GM19463 (cell line): ENCODE measurements at regions not wholly inside any gene's neighbourhood (a gene's known extent, or its start where the extent isn't known, plus 50 kb on each side); places are given as distances from the start of the nearest gene placed in this dataset.
"Not testable (repeated sequence)": the region's sequence is repeated elsewhere in the genome, so short reads cannot be mapped to it uniquely, and the experiment has no call there.

Experiments used
- ATAC-seq: cut with Tn5 transposase; IDR thresholded peaks from one replicate; pipeline ENCODE4 v1.9.1; 2021; ENCODE audit warnings: mild to moderate bottlenecking, moderate library complexity; ENCODE audit not compliant: unreplicated experiment

- ATAC-seq: no peak
These were observed 711.1 kb upstream of the SEMA3D start for GRCh38 chr7:85897967-85898366.

GRCh38 chr7:85896531-85896930 lies 709.7 kb upstream of the SEMA3D start:
- ATAC-seq: no peak

DNA sequence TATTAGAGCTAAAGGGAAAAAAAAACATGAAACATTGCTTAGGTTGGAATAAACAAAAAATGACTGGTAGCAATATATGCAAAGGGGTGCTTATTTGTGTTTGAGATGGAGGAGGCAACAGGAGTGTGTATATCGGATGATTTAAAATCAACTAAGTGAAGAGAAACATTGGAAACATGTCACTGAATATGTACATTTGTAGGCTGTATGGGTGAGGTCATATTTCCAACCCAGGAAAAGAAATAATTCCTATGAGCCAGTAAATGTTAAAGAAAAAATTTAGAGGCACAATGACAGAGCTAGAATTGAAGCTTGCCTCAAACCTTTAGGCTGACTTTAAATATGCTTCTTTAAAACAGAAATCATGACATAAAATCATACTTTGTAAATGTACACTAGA lies 709.0 kb upstream of the SEMA3D start:
- no peak for ATAC-seq

DNA sequence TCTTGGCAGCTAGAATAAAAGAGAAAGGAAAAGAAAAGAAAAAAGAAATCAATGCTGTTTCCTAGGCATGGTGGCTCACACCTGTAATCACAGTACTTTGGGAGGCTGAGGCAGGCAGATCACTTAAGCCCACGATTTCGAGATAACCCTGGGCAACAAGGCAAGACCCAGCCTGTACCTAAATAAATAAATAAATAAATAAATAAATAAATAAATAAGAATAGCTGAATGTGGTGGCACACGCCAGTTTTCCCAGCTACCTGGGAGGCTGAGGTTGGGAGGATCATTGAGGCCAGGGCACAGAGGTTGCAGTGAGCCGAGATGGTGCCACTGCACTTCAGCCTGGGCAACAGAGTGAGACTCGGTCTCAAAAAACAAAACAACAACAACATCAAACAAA lies 705.0 kb upstream of the SEMA3D start:
- not testable (repeated sequence) for ATAC-seq

- ATAC-seq: peak; percentile 73
These were observed 703.5 kb upstream of the SEMA3D start for GRCh38 chr7:85890244-85890811.

GRCh38 chr7:85887133-85887532 lies 700.3 kb upstream of the SEMA3D start:
- no peak for ATAC-seq

- ATAC-seq: no peak
These were observed 695.5 kb upstream of the SEMA3D start for GRCh38 chr7:85882335-85882734.

GRCh38 chr7:85875398-85875797 lies 688.5 kb upstream of the SEMA3D start:
- ATAC-seq: no peak

GRCh38 chr7:85866540-85866939 lies 679.7 kb upstream of the SEMA3D start:
- ATAC-seq: no peak

DNA sequence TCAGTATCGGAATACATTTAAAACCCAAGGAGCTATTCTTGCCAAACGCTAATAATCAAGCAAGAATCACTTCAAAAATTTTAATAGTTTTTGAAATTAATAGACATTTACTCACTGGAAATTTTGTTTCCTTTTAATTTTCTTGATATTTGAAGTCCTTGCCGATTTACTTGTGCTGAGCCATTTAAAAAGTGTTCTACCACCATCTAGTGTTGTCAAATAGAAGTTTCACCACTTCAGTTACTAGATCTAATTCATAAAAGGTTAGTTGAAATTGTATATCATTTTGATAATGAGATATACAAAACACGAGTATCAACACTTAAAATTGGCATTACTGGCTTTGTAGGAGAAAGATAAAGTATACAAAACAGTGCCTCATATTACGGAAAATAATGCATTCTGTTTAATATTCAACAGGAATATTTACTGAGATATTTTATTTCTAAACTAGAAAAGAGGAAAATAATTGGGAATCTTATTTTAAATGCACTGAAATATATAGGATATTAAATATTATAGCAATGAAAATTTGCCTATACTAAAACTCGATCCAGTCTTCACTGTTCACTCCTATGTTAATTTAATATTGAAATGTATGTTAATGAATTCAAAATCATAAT lies 664.8 kb upstream of the SEMA3D start:
- ATAC-seq: no peak

DNA sequence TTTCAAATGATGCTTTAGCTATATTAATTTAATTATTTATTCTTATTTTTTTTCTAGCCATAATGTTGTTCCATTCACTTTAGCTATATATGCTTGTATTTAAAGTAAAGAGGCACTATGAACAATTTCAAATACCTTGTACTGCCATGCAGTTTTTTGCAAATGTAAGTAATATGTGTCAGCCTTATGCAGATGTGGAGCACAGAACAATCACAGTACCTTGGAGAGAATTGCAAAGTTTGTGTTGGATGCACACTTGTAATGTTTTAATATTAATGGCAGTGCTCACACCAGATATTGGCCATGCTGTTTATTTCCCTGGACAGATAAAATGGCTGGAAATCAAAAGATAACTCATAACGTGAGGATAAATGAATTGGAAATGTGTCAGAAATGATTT lies 663.5 kb upstream of the SEMA3D start:
- ATAC-seq: no peak

DNA sequence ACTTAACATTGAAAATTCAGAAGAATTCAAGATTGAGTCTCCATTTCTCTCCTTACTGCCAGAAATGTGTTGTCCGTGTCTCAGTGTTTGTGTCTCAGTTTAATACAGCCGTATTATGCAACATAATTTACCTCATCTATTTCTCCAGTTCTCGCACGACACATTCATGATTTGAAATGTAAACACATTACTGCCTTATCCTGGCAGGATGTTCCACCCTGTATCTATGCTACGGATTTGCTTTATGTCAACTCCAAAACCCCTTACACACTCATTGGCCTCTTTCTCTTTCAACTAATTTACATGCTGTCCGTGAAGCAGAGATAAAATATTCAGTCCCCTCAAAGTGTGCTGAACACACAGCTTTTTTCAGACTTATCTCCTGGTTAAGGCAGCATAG lies 653.7 kb upstream of the SEMA3D start:
- no peak for ATAC-seq

GRCh38 chr7:85833066-85833465 lies 646.2 kb upstream of the SEMA3D start:
- ATAC-seq: no peak

GRCh38 chr7:85830982-85831381 lies 644.1 kb upstream of the SEMA3D start:
- ATAC-seq: no peak

GRCh38 chr7:85829817-85830432 lies 643.1 kb upstream of the SEMA3D start:
- no peak for ATAC-seq

DNA sequence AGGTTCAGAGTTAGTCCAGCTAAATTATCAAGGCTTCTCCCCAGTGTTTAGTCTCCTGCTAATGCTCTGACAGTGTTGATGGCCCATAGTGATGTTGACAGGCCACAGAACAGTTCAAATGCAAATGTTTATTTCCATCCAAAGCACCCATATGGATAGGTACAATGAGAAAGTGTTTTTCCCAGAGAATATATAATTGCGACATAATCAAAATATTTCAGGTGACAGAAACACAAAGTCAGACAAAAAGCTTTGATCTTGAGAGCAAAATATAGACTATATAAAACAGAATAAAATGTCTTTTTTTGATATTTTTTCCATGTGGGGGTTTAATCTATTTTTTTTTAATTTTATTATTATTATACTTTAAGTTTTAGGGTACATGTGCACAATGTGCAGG lies 642.3 kb upstream of the SEMA3D start:
- no peak for ATAC-seq

- no peak for ATAC-seq
These were observed 641.8 kb upstream of the SEMA3D start for GRCh38 chr7:85828614-85829013.

- ATAC-seq: no peak
These were observed 636.7 kb upstream of the SEMA3D start for GRCh38 chr7:85823396-85824080.

DNA sequence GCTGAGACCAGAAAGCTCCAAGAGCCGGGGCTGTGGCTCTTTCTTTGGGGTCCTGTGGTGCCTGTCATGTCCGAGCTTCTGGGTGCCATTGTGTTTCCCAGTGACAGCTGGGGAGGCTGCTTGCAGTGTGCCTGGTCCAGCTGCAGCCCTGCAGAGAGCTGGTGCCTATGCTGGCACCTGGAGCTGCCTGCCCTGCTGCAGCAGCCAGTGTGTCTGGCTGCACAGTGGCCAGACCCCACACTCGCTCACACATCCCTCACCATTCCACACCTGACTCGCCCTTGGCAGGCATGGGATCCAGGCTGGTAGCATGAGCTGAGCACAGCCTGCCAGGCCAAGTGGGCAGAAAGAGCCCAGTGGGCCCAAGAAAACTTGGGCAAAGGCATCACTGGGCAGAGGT lies 635.1 kb upstream of the SEMA3D start:
- ATAC-seq: no peak

- ATAC-seq: no peak
These were observed 634.0 kb upstream of the SEMA3D start for GRCh38 chr7:85820702-85821443.

DNA sequence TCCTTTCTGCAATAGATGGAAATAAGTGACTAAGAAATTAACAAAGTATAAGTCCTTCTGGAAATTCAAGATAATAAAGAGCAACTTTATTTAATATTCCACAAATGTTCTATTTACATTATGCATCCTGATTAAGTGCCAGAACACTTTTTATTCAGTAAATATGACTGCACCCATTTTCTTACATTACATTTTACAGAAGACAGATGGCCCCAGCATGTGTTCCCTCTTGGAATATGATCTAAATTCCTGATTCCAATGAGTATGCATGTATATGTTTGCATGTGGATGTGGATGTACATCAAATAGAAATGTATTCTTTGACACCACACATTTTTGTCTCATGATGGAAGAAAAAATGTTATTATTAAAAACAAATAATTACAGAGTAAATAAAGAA lies 628.7 kb upstream of the SEMA3D start:
- no peak for ATAC-seq
